ENCODE measurements at regions not wholly inside any gene's neighbourhood (a gene's known extent, or its start where the extent isn't known, plus 50 kb on each side); places are given as distances from the start of the nearest gene placed in this dataset.

DNA sequence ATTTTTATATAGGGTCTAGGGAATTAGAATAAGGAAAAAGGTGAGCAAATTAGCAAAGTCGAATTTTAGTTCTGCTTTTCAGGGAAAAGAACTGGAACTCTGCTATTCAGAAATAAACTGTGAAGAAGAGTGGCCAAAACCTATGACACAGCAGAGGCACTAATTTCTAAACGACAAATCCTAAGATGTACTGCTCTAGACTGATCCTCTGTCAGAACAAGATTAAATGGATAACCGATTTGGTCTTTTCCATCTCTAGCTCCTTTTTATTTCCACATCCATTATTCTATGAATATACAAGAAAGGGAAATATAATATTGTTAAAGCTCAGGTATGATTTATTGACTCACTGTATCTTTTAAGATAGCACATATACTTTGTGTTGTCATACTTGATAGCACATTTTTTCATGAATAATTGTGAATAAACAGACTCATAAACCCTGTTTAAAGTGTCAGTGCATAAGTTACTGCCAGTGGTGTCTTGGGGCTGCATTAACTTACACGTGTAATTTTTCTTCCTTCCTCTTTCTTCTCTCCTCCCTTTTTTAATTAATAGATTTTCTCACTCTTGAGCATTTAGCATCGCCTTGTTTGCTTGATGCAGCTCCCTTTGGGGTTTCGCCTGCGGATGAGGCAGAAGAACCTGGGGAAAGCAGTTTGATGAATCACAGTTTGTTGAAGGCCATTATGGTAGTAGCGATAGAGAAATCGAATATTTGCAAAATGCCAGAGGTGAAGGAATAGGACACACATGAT is 496.6 kb downstream of the ADGRL2 start:
- DNase-seq: no peak

DNA sequence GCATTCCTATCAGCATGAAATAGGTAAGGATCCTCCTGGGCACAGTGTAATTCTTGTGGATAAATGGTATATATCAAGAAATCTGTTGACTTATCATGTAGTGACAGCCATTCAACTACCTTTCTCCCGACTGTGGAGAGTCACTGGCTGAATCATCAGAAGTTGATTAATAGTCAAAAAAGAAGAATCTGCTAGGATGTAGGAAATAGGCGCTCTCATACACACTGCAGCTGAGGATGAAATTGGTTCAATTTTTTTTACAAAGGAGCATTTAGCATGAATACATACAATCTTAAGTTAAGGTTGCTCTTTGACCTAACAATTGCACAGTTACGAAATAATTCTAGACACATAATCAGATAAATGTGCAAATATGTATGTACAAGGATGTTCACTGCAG is 486.8 kb downstream of the ADGRL2 start:
- no peak for DNase-seq

DNA sequence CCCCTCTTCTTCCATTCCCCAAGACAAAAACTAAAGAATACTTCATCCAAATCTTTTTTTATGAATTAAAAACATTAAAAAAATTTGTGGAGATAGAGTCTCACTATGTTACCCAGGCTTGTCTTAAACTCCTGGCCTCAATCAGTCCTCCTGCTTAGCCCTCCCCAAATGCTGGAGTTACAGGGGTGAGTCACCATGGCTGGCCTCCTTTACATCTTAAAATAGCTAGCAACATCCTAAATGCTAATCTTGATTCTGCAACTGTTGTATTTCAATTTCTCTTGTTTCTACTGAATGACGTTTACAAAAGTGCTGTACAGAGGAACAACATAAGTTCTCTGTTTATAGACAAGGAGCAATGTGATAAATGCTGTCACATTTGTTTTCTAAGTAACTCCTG is 483.5 kb downstream of the ADGRL2 start:
- DNase-seq: no peak

DNA sequence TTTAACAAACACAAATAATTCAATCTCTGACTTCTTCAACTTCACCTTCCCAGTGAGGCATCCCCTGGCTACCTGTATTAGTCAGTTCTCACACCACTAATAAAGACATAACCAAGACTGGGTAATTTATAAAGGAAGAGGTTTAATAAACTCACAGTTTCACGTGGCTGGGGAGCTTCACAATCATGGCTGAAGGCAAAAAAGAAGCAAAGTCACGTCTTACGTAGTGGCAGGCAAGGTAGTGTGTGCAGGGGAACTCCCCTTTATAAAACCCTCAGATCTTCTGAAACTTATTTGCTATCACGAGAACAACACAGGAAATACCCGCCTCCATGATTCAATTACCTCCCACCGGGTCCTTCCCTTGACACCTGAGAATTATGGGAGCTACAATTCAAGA is 478.5 kb downstream of the ADGRL2 start:
- no peak for DNase-seq

DNA sequence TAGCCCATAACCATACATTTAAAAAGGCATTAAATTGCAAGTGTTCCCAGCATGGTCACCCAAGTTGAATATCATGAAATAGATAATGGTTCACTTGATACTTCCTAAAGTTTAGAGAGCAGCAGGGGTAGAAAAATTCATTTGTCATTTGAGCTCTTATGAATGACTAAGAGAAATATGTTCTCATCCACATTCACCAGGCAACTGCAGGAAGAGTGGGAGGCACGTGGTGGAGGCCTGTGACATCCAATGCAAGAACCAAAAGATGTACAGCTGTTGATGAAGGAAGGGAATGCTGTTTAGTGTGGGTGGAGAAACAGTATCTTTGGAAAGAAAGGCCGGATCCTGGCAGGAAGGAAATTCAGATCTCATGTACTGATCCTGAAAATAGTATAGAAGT is 473.1 kb downstream of the ADGRL2 start:
- no peak for DNase-seq

DNA sequence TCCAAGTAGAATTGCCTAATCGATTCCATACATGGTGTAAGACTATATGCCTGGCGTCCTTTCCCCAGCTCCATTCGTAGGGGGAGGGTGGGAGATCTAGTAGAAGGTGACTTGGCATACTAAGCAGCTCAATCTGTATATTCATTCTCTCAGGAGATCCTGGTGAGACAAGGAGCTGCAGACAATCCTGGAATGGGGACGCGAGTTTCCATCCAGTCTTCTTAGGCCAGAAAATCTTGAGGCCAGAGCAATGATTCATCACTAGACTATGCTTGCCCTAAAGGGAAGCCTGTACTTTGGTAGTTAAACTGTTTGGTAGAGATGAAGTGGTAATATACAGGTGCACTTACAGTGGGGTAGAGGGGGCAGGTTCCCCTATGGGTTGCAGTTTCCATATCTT is 468.7 kb downstream of the ADGRL2 start:
- no peak for DNase-seq

DNA sequence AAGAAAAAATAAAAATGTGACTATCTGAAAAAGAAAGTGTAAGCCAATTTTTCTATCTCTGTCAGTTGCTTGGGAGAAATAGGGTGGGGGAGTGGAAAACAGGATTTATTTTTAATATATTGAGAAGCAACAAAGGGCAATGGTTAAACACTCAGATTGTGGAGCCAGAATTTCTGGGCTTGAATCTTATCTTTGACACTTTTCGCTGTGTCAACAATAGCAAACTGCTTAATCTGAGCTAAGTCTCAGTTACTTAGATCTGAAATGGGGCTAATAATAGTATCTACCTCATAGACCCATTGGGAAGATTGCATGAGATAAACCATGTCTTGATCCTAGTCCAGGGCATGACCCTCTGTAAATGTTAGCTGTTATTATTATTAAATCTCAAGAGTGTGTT is 468.1 kb downstream of the ADGRL2 start:
- no peak for DNase-seq

DNA sequence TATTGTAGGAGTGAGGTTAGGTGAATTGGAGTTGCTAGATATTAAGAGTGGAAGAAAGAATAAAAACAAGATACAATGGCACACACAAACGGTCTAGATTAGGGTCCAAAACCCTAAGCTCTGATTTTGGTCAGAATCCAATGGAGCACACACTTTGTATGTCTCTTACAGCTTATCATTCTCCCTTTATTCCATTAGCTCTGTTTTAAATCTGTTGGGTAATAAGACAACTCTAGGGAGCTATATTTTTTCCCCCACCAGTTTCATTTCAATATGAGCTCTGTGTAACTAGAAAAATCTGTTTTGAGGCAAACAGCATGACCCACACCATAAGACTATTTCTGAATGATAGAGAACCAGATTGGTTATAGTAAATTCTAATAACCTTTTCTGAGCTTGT is 465.6 kb downstream of the ADGRL2 start:
- no peak for DNase-seq

DNA sequence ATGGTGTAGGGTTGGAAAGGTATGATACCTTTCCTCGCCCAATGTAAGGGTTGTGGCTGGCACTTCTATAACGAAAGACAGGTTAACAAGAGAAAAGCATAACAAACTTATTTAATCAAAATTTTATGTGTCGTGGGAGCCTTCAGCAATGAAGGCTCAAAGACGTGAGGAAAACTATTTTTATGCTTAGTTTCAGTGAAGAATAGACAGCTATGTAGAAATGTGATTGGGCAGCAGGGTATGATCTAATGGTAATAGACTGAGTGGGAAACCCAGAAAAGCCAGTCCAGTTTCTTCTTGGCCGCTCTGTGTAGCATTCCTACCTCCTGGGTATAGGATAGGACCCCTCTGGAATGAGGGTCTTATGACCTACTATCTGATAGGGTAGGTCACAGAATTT is 464.7 kb downstream of the ADGRL2 start:
- DNase-seq: no peak

DNA sequence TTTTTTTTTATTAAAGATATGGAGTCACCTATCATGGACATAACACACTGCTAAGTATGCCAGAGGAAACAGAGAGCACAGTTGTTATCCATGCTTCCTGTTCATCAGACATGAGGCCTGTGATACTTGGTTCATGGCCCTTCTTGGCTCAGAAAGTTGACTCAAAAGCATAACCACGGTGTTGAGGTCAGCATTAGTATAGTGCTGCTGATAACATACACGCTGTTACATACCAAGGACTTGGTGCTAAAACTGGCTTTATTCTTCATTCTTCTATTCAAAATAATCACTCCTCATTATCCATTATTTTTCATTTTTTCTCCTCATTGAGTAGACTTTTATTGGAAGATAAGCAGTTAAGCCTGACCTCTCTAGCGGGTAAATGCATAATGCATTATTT is 464.1 kb downstream of the ADGRL2 start:
- DNase-seq: peak; percentile 3

DNA sequence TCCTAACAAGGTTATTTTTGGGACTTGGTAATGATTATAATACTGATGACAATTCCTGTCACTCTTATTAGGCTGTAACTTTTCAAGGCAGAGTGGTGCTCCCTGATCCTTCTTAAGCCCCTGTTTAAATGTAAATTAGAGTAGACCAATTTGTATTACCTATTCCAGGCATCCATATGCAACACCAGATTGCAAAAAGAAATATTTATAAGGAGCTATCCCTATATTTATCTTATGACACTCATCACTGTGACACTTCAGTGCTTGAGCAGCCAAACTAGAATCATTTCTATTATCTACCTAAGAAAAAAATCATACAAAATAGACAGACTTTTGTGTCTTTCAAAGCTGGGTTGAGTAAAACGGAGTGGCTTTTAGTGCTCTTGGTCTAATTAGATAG is 462.7 kb downstream of the ADGRL2 start:
- no peak for DNase-seq

DNA sequence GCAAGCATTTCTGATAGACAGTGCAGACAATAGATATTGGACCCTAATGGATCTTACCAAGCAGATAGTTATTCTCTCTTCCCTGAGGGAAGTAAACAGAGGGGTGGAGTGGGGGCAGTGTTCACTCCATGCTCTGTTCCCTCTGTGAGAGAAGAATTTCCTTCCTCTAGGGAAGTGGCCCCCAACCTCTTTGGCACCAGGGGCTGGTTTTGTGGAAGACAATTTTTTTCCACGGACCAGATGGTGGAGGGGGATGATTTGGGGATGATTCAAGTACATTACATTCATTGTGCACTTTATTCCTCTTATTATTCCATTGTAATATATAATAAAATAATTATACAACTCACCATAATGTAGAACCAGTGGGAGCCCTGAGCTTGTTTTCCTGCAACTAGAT is 459.9 kb downstream of the ADGRL2 start:
- no peak for DNase-seq

DNA sequence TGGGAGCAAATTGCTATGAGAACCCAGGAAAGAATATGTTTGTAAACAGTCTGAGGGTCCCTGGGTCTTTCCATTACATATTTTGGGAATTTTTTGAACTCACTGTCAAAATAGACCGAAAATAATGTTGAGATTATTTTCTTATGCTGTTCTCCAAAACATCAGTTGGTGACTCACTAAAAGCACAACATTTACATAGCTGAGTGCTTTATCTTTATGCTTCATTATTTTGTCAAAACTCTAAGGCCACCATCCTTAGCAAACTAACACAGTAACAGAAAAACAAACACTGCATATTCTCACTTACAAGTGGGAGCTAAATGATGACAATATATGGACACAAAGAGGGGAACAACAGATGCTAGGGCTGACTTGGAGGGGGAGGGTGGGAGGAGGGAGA is 459.3 kb downstream of the ADGRL2 start:
- DNase-seq: no peak

DNA sequence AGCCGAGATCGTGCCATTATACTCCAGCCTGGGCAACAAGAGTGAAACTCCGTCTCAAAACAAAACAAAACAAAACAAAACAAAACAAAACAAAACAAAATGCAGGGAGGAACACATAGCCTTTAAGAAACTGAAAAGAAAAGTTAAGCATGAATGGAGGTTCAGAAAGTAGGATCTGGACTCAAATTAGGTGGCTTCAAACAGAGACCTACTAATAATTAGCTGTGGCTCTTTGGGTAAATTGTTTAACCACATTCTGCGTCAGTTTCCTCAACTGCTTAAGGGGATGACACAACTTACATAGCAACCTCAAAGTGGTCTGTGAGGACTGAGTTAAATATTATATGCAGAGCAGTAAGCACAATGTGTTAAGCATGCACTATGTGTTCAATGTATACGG is 458.2 kb downstream of the ADGRL2 start:
- no peak for DNase-seq

DNA sequence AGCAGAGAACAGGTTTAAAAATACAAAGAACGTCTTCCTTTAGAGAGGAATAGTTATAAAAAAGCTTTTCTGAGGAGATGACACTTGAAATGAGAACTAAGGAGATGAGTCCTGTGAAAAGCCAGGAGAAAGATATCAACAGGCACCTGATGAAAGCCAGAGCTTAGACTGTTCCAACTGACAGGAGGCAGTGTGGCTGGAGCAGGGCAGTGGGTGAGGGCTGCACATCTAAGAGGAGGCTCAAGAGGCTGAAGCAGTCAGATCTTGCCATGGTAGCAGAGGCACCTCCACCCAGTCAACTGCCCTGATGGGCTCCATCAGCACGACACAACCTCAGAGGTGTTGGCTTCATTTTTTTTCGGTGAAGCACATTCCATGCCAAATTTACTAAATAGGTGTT is 445.3 kb downstream of the ADGRL2 start:
- DNase-seq: no peak

DNA sequence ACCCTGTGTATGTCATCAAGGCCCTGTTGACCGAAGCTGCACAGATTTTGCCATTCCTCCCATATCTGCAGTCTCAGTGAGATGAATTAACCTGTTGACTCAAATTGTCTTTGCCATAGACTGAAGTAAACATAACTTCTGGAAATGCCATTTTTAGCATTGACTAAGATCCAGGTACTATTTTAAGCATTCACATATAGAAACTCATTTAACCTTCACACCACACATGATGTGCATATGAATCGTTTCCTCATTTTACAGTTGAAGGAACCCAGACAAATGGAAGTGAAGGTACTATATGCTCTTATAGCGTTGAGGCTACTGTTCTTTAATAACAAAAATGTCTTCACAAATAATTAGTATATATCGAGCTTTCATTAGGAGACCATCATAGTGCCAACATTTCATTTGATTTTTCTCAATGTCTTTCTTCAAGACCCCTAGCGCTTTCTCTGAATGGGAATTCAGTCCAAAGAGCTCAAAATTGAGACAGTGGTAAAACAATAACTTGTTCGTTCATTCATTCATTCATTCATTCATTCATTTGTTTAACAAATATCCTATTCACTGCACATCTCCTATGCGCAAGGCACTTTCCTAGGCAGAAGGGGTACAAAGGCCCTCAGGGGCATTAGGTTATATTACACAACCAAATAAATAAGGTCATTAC is 444.7 kb downstream of the ADGRL2 start:
- no peak for DNase-seq

DNA sequence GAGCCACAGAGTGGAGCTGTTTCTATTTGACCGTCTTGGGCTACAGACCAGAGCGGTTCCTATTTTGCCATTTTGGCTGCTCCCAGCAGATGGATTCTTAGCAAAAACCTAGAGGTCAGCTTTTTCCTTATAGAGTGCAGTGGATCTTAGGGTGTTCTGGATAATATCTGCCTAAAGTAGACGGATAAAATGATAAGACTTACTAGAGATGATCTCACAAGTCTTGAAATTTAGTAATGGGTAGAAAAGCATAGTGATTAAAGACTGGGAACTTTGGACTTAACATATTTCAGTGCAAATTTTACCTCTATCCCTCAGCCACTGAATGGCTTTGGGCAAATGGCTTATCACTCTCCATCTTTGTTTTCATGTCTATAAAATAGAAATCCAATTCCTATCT is 439.8 kb downstream of the ADGRL2 start:
- DNase-seq: no peak

DNA sequence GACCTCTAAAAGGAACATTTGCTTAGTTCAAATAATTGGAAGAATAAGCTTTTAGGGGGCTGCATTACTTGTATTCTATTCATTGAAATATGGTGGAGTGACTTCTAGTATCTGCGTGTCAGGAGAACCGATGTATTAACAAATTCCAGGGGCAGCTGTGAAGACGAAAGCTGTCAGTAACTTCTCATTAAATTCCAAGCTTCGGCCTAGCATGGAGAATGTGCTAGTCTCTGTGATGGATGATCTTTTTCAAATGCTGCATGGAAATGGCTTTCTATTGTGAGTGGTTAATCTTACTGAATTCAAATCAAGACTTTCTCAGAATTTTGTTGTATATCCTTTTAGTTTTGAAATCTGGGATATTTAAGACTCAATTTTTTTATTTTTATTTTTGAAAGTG is 429.9 kb downstream of the ADGRL2 start:
- DNase-seq: no peak

DNA sequence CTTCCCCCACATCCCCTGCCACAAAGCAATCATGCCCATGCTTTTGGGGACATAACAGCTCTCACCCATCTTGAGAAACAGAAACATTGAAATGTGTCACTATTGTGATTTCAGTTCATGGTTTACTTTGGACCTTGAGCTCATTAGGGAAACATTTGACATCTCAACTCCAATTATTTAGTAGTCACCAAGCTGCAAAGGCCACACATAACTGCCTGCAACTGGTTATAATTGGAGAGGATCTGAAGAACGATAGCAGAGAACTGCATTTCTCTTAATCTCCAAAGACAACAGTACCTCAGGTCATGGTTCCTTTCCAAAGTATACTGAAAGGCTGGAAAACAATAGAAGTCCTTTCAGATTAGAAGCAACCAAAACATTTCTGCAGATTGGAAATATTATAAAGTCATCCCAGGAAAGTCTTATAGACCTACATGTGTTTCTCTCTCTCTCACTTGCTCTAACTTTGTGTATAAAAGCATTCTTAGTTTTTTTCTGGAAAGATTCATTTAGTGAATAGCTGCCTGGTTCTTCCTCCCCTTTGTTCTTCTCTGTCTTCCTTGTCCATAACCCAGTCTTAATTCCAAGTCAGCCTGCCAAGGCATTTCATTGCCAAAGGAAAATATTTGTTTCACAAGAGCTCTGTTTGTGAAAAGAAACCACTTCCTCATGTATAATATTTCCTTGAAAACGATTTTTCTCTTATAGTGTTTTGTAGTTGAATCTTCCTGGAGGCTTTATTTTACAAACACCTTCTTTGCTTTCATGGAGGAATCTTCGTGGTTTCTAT is 426.8 kb downstream of the ADGRL2 start:
- peak; percentile 8 for DNase-seq

DNA sequence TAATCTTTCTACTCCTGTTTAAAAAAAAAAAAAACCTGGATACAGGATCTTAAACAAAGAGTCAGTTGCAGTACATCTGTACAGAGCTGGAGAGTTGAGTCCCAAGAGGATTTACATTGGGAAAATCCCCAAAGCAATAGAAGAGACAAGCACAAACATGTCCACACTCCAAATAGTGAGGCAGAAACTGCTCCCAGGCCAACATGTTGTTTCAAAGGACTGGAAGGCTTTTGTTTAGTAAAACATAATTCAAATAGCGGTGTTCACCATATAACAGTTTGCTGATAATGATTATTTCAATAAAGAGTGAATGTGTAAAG is 425.4 kb downstream of the ADGRL2 start:
- no peak for DNase-seq

DNA sequence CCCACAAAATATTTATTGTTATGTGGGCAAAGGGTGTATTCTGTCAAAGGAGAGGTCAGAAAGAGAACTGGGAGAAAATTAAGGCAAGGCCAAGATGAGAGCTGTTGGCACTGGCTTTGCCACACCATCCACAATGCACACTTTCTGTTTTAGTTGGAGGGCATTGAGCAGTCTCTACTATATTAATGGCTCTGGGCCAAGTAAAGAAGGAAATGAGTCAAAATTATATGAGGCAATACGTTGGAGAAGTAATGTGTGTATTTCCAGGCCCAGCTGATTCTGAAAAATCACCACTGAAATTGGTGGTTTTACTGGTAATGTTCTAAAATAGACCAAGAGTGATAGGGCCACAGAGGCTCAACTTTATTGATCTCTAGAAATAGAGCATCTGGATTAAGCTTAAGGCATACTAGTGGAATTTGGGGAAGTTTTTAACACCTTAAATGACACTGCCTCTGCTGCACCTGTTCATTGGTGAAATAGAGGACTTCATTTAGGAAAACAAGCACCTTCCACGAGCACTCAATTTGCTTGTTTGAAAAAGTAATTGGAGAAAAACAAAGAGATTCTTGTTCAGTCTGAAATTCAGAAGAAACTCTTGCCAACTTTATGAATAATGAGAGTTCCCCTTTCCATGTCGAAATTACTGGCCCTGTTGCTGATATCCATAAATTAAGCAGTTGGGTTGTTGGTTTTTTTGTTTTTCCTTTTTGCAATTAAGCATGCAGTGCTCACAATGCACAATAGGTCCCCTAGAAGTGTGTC is 424.9 kb downstream of the ADGRL2 start:
- DNase-seq: peak; percentile 66

DNA sequence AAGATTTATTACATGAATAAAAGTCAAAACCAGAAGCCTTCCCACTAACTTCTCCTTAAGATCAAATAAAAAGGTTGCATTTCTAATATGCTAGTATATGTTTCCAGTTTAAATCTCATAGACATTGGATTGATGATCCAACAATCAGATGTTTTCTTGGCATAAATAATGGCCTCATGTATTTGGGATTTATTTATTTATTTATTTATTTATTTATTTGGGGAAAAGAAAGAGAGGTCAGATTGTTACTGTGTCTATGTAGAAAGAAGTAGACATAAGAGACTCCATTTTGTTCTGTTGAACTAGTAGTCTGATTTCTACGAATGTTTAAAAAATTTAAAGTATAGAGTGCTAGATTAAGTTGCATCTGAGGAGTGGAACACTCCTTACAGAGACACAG is 422.4 kb downstream of the ADGRL2 start:
- DNase-seq: no peak

DNA sequence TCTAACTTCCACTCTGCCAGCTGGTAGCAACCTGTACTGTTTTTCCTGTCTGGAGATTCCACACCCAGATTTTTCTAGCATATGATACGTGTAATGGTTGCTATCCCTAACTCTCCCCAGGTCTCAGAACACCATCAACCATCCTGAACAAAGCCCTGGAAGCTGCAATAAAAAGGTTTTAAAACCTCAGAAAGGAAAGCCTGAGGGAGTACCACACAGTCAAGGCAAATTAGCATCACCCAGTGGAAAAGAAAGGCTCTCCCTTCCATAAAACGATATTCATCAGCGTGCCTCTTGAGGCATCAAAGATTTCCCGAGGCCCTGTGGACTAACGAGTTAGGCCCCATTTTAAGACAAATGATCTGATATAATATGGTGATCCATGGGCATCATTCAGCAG is 421.0 kb downstream of the ADGRL2 start:
- DNase-seq: no peak

DNA sequence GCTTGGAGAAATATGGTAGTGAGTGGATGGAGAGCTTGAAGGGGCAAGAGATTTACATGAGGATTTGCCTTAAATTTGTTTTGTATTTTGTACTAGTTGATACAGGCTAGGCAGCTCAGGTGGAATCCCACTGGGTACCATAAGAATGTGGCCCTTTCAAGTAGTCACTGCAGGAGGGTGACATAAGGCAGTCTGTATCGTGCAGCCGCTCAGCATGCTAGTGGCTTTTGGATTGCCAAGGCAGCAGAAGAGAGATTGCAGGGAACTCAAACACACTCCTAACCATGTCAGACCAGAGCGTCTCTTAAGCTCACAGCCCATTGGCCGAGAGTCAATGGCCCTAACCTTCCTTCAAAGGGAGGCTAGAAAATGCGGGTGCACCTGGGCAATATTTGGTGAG is 420.0 kb downstream of the ADGRL2 start:
- DNase-seq: no peak
